RWPE2 (cell line): ENCODE measurements at regions not wholly inside any gene's neighbourhood (a gene's known extent, or its start where the extent isn't known, plus 50 kb on each side); places are given as distances from the start of the nearest gene placed in this dataset.

Experiments used
- ATAC-seq: fragments of 200-7000 bp; cut with Tn5 transposase; 3 replicates; pipeline ENCODE4 v1.9.1; 2021; ENCODE audit warnings: low read depth
- DNase-seq: peaks from one replicate; pipeline ENCODE4 v3.0.0-alpha.2; 2020; ENCODE audit warnings: low spot score
- H3K27ac ChIP-seq: fragments of 450-650 bp; 2 replicates; pipeline ENCODE4 v1.5.1; 2017; ENCODE audit warnings: mild to moderate bottlenecking; ENCODE audit not compliant: poor library complexity, severe bottlenecking
- H3K27me3 ChIP-seq: fragments of 250-450 bp; sonication (Bioruptor Pico); 2 replicates; pipeline ENCODE4 v1.5.1; 2021; ENCODE audit warnings: mild to moderate bottlenecking, moderate library complexity; ENCODE audit not compliant: insufficient read depth, poor library complexity, severe bottlenecking
- H3K36me3 ChIP-seq: fragments of 250-450 bp; sonication (Bioruptor Pico); 2 replicates; pipeline ENCODE4 v1.5.1; 2020; ENCODE audit warnings: low read depth, mild to moderate bottlenecking, moderate library complexity
- H3K4me1 ChIP-seq: fragments of 250-450 bp; sonication (Bioruptor Pico); 2 replicates; pipeline ENCODE4 v1.5.1; 2021; ENCODE audit warnings: mild to moderate bottlenecking, moderate library complexity; ENCODE audit not compliant: insufficient read depth, poor library complexity, severe bottlenecking
- H3K4me3 ChIP-seq: fragments of 250-450 bp; sonication (Bioruptor Pico); 2 replicates; pipeline ENCODE4 v1.5.1; 2021; ENCODE audit warnings: mild to moderate bottlenecking, moderate library complexity; ENCODE audit not compliant: severe bottlenecking
- H3K9me3 ChIP-seq: fragments of 250-450 bp; sonication (Bioruptor Pico); 2 replicates; pipeline ENCODE4 v1.5.1; 2021; ENCODE audit warnings: mild to moderate bottlenecking, moderate library complexity; ENCODE audit not compliant: severe bottlenecking
- TF ChIP-seq, protein P1 (sequence below): fragments of 450-650 bp; IDR thresholded peaks from one replicate; pipeline ENCODE4 v1.5.1; 2017; ENCODE audit warnings: mild to moderate bottlenecking, moderate library complexity; ENCODE audit not compliant: poor library complexity, severe bottlenecking

- Histone ChIP-seq H3K36me3 (no peaks in the 10 kb centered on the region), H3K9me3 (no peaks in the 10 kb centered on the region), H3K27ac (no peak overlapping the region), H3K4me3 (no peak overlapping the region), H3K4me1 (no peaks in the 10 kb centered on the region), H3K27me3 (peaks cover 8% of the 10 kb centered on the region)
- no peak for DNase-seq
- TF ChIP-seq, protein P1, sequence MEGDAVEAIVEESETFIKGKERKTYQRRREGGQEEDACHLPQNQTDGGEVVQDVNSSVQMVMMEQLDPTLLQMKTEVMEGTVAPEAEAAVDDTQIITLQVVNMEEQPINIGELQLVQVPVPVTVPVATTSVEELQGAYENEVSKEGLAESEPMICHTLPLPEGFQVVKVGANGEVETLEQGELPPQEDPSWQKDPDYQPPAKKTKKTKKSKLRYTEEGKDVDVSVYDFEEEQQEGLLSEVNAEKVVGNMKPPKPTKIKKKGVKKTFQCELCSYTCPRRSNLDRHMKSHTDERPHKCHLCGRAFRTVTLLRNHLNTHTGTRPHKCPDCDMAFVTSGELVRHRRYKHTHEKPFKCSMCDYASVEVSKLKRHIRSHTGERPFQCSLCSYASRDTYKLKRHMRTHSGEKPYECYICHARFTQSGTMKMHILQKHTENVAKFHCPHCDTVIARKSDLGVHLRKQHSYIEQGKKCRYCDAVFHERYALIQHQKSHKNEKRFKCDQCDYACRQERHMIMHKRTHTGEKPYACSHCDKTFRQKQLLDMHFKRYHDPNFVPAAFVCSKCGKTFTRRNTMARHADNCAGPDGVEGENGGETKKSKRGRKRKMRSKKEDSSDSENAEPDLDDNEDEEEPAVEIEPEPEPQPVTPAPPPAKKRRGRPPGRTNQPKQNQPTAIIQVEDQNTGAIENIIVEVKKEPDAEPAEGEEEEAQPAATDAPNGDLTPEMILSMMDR: no peak
- 0 out of 3 replicates have a peak, but pooled peaks have one; percentile 26 for ATAC-seq
Measured at GRCh38 chr5:10138395-10139057, 111.2 kb downstream of the ATPSCKMT start.

DNA sequence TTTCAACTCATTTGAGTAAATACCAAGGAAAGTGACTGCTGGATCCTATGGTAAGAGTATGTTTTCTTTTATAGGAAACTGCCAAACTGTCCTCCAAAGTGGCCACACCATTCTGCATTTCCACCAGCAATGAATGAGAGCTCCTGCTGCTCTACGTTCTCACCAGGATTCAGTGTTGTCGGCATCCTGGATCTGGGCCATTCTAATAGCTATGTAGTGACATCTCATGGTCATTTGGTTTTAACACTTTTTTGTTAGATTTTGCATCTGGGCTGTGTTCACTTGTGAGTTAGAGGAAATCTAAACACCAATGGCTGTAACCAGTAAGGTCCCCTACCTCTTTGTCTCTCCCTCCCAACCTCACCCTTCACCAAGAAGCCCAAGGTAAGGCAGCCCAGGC lies 115.9 kb downstream of the ATPSCKMT start:
- no peaks in the 10 kb centered on the region for H3K4me1 ChIP-seq
- H3K27me3 ChIP-seq: peaks cover 8% of the 10 kb centered on the region
- no peak for DNase-seq
- TF ChIP-seq, protein P1: peak; percentile 35
- no peaks in the 10 kb centered on the region for H3K36me3 ChIP-seq
- 0 out of 3 replicates have a peak, but pooled peaks have one; percentile 45 for ATAC-seq
- H3K4me3 ChIP-seq: no peak overlapping the region
- H3K27ac ChIP-seq: no peak overlapping the region
- no peaks in the 10 kb centered on the region for H3K9me3 ChIP-seq

DNA sequence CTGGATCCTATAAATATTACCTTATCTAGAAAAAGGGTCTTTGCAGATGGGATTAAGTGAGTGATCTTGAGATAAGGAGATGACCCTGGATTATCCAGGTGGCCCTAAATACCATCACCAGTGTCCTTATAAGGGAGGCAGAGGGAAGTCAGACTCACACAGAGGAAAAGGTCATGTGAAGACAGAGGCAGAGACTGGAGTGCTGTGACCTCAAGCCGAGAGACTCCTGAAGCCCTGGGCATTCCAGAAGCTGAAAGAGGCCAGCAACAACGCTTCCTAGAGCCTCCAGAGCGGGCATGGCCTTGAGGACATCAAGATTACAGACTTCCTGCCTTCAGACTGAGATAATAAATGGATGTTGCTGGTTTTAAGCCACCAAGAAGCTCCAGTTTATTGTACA lies 118.8 kb downstream of the ATPSCKMT start:
- DNase-seq (no peak), ATAC-seq (no peak)
- H3K4me1 ChIP-seq: no peaks in the 10 kb centered on the region
- H3K36me3 ChIP-seq: no peaks in the 10 kb centered on the region
- TF ChIP-seq, protein P1: no peak
- no peak overlapping the region for H3K27ac ChIP-seq
- no peaks in the 10 kb centered on the region for H3K27me3 ChIP-seq
- no peaks in the 10 kb centered on the region for H3K9me3 ChIP-seq
- H3K4me3 ChIP-seq: no peak overlapping the region

DNA sequence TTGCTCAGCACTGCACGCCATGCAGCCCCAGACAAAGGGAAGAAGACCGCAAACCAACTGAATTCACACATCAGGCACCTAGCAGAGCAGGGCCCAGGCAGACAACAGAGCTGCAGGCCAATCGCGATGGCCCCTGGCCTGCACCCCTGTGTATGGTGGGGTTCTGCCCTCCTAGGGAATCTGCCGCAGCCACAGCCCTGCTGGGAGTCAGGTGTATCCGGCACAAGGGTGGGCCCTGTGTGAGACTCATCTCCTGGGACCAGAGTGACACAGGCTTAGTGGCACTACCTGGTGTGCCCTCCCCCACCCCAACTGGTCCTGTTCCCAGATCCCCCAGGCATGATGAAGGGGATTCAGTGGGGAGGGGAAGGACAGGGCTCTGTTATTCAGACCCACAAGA lies 122.8 kb downstream of the ATPSCKMT start:
- no peaks in the 10 kb centered on the region for H3K4me1 ChIP-seq
- no peak overlapping the region for H3K27ac ChIP-seq
- H3K9me3 ChIP-seq: no peaks in the 10 kb centered on the region
- H3K36me3 ChIP-seq: no peaks in the 10 kb centered on the region
- no peak overlapping the region for H3K4me3 ChIP-seq
- no peak for ATAC-seq
- no peaks in the 10 kb centered on the region for H3K27me3 ChIP-seq
- TF ChIP-seq, protein P1: no peak
- no peak for DNase-seq

DNA sequence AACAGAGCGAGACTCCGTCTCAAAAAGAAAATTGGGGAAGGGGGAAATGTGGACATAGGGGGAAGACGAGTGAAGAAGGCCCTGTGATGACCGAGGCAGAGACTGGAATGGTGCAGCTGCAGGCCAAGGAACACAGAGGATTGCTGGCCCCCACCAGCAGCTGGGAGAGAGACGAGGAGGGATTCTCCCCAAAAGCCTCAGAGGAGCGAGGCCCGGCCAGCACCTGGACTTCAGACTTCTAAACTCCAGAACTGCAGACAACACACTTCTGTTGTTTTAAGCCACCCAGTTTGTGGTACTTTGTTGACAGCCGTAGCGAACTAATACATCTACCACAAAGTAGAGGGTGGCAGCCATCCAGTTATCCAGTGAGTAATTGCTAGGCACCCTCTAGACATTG lies 124.6 kb downstream of the ATPSCKMT start:
- ATAC-seq (no peak), DNase-seq (no peak)
- H3K4me3 ChIP-seq: no peak overlapping the region
- no peaks in the 10 kb centered on the region for H3K9me3 ChIP-seq
- H3K4me1 ChIP-seq: no peaks in the 10 kb centered on the region
- no peaks in the 10 kb centered on the region for H3K36me3 ChIP-seq
- no peak overlapping the region for H3K27ac ChIP-seq
- no peaks in the 10 kb centered on the region for H3K27me3 ChIP-seq
- TF ChIP-seq, protein P1: no peak
